ENCODE measurements at regions not wholly inside any gene's neighbourhood (a gene's known extent, or its start where the extent isn't known, plus 50 kb on each side); places are given as distances from the start of the nearest gene placed in this dataset.

- no peak for DNase-seq
These were observed 50.7 kb upstream of the RPL38 start for GRCh38 chr17:74152591-74153455.

- DNase-seq = no peak
These were observed 50.0 kb upstream of the RPL38 start for GRCh38 chr17:74153456-74153810.
